ENCODE measurements at regions not wholly inside any gene's neighbourhood (a gene's known extent, or its start where the extent isn't known, plus 50 kb on each side); places are given as distances from the start of the nearest gene placed in this dataset.

DNA sequence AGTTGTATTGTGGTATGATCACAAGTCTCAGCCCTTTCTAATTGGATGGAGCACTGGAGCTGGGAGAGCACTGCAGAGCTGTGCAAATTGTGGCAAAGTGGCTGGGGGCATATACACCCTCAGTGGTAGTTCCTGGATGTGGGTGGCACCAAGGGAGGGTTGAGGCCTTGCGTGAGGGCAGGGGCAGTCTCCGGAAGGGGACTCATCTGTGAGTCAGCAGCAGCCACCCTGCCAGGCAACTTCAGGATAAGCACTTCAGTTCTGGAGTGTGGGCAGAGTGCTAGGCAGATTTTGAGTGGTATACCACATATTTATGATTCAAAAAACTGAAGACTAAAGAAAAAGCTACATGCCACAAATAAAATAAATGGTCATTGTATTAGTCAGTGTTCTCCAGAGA, 210.5 kb downstream of the ETV1 start:
- H4K20me1 ChIP-seq (ENCODE audit: insufficient read depth, low read length), result no peaks in the 10 kb centered on the region
- no peaks in the 10 kb centered on the region for H3K27me3 ChIP-seq (replicated peaks; ENCODE audit: insufficient read depth, low read length)
- H3K4me2 ChIP-seq (ENCODE audit: low read depth, low read length), result no peak overlapping the region
- H3F3A ChIP-seq (ENCODE audit: insufficient read depth, low read length), result no peaks in the 10 kb centered on the region
- H3K27ac ChIP-seq (ENCODE audit: low read length), result no peak overlapping the region
- H3K9ac ChIP-seq (ENCODE audit: low read length), result no peak overlapping the region
- no peak overlapping the region for H2AFZ ChIP-seq (ENCODE audit: low read length)
- TF ChIP-seq EZH2phosphoT487 (IDR thresholded peaks at IDR 0.05; ENCODE audit: low read length), result no peak
- TF ChIP-seq, protein P1, sequence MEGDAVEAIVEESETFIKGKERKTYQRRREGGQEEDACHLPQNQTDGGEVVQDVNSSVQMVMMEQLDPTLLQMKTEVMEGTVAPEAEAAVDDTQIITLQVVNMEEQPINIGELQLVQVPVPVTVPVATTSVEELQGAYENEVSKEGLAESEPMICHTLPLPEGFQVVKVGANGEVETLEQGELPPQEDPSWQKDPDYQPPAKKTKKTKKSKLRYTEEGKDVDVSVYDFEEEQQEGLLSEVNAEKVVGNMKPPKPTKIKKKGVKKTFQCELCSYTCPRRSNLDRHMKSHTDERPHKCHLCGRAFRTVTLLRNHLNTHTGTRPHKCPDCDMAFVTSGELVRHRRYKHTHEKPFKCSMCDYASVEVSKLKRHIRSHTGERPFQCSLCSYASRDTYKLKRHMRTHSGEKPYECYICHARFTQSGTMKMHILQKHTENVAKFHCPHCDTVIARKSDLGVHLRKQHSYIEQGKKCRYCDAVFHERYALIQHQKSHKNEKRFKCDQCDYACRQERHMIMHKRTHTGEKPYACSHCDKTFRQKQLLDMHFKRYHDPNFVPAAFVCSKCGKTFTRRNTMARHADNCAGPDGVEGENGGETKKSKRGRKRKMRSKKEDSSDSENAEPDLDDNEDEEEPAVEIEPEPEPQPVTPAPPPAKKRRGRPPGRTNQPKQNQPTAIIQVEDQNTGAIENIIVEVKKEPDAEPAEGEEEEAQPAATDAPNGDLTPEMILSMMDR (IDR thresholded peaks at IDR 0.05; ENCODE audit: low read length), result no peak
- TF ChIP-seq EZH2 (optimal IDR thresholded peaks at IDR 0.05; ENCODE audit: low read depth, low read length), result no peak
- H3K36me3 ChIP-seq (replicated peaks; ENCODE audit: insufficient read depth, low read length), result no peaks in the 10 kb centered on the region
- no peaks in the 10 kb centered on the region for H3K79me2 ChIP-seq (ENCODE audit: low read length)
- no peaks in the 10 kb centered on the region for H3K9me2 ChIP-seq (replicated peaks; ENCODE audit: insufficient read depth, low read length)
- no peaks in the 10 kb centered on the region for H3K4me1 ChIP-seq (ENCODE audit: low read length)
- H3K4me3 ChIP-seq (ENCODE audit: low read length), result no peak overlapping the region
- no peaks in the 10 kb centered on the region for H3K9me3 ChIP-seq (replicated peaks; ENCODE audit: insufficient read depth, low read length)
- no peak for DNase-seq

DNA sequence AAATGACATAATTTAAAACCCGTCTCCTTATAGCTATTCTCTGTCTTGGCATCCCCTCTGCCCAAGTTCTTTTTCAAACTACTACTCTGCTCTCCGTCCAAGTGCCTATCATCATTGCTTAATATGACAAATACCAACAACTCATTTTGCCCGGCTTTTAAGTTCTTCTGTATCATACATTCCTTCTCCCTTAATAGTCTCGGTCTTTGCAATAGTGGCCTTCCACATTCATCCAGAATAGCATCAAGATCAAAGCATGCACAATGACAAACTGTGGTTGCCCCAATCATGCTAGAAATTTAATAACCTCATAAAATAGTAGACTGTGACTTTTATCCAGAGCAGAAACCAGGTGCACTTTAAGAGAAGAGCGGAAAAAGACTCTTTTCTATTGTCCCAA, 198.9 kb downstream of the ETV1 start:
- Histone ChIP-seq H3K27ac (ENCODE audit: low read length) (no peak overlapping the region), H3K27me3 (replicated peaks; ENCODE audit: insufficient read depth, low read length) (no peaks in the 10 kb centered on the region), H4K20me1 (ENCODE audit: insufficient read depth, low read length) (no peaks in the 10 kb centered on the region), H3K9ac (ENCODE audit: low read length) (no peak overlapping the region), H3K9me2 (replicated peaks; ENCODE audit: insufficient read depth, low read length) (no peaks in the 10 kb centered on the region), H3K4me2 (ENCODE audit: low read depth, low read length) (no peak overlapping the region), H3F3A (ENCODE audit: insufficient read depth, low read length) (no peaks in the 10 kb centered on the region), H2AFZ (ENCODE audit: low read length) (no peak overlapping the region), H3K4me3 (ENCODE audit: low read length) (no peak overlapping the region), H3K4me1 (ENCODE audit: low read length) (no peaks in the 10 kb centered on the region), H3K79me2 (ENCODE audit: low read length) (no peaks in the 10 kb centered on the region), H3K9me3 (replicated peaks; ENCODE audit: insufficient read depth, low read length) (no peaks in the 10 kb centered on the region), H3K36me3 (replicated peaks; ENCODE audit: insufficient read depth, low read length) (no peaks in the 10 kb centered on the region)
- DNase-seq, result no peak
- TF ChIP-seq, protein P1 (IDR thresholded peaks at IDR 0.05; ENCODE audit: low read length), result no peak
- TF ChIP-seq EZH2 (optimal IDR thresholded peaks at IDR 0.05; ENCODE audit: low read depth, low read length), result no peak

- Histone ChIP-seq H3K79me2 (ENCODE audit: low read length) (no peaks in the 10 kb centered on the region), H3K4me2 (ENCODE audit: low read depth, low read length) (no peak overlapping the region), H3K27ac (ENCODE audit: low read length) (no peak overlapping the region), H3K36me3 (replicated peaks; ENCODE audit: insufficient read depth, low read length) (no peaks in the 10 kb centered on the region), H2AFZ (ENCODE audit: low read length) (no peak overlapping the region), H3K27me3 (replicated peaks; ENCODE audit: insufficient read depth, low read length) (no peaks in the 10 kb centered on the region), H3K9me3 (replicated peaks; ENCODE audit: insufficient read depth, low read length) (no peaks in the 10 kb centered on the region), H4K20me1 (ENCODE audit: insufficient read depth, low read length) (no peaks in the 10 kb centered on the region), H3K4me3 (ENCODE audit: low read length) (no peak overlapping the region), H3K4me1 (ENCODE audit: low read length) (no peaks in the 10 kb centered on the region), H3F3A (ENCODE audit: insufficient read depth, low read length) (no peaks in the 10 kb centered on the region), H3K9ac (ENCODE audit: low read length) (no peak overlapping the region), H3K9me2 (replicated peaks; ENCODE audit: insufficient read depth, low read length) (no peaks in the 10 kb centered on the region)
- no peak for DNase-seq
- TF ChIP-seq, protein P1 (IDR thresholded peaks at IDR 0.05; ENCODE audit: low read length), result no peak
- TF ChIP-seq EZH2phosphoT487 (IDR thresholded peaks at IDR 0.05; ENCODE audit: low read length) (no peak), EZH2 (optimal IDR thresholded peaks at IDR 0.05; ENCODE audit: low read depth, low read length) (no peak)
Observed at GRCh38 chr7:13792208-13792607, 197.3 kb downstream of the ETV1 start.
